ENCODE measurements at regions not wholly inside any gene's neighbourhood (a gene's known extent, or its start where the extent isn't known, plus 50 kb on each side); places are given as distances from the start of the nearest gene placed in this dataset.
"Not testable (repeated sequence)": the region's sequence is repeated elsewhere in the genome, so short reads cannot be mapped to it uniquely, and the experiment has no call there.

DNA sequence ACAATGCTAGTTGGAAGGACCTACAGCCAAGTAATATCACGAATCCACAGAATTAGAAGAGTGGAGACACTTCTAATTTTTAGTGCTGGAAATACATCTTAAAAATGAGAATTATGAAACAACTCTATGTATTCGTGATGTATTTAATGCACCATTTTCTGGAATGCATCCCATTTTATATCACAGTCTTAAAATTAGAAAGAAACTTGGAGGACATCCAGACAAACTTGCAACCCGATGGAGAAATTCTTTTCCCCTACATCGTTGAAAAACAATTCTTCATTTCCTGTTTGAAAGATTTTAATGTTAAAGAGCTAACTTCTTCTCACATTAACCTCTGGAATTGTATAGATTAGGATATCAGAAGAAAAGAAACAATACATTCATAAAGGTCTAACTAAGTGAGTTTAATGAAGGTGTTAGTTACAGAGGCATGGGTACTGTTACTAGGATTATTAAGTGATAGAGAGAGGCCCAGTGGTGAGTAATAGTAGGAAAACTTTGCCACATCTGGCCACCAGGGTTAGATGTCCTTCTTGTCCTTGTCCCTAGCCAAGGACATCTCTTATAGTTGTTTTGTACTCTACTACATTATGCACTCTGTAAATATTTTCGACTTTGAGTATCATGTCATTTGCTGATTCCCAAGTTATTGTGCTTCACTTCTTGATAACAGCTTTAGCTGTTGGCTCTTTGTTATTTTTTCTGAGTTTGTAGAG, 502.4 kb upstream of the PTCHD4 start:
- DNase-seq: no peak

DNA sequence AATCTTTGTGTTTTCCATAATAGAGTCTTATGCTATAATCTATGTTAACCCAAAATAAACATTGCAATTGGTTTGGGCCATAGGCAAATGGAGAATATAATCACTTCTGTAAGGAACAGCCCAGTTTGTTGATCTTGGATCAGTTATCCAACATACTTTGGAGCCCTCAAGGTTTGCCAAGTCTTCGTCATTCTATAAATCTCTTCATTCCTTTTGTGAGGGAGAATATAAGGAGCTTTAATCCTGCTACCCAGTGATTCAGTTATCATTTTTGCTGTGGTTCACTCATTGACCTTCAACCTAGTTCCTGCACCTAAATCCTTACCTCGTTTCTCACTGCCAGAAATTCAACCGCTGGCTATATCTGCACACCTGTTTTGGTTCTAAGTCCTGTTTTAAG, 500.3 kb upstream of the PTCHD4 start:
- DNase-seq: no peak

DNA sequence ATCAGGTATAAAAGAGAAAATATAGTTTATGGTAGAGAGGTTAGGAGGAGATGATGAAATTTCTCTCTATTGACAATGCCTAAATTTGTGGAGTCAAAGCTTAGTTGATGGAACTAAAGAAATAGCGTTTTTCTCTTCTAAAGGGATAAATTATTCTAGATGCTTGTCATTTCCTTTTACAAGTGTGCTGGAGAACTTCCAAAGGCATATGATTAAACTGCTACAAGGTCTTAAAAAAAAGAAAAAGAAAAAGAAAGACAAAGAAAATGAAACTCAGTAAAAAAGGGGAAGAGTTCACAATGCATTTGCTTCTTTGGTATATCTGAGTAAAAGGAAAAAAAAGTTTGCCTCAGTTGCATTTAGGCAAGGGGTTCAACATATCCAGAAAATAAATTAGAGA, 499.8 kb upstream of the PTCHD4 start:
- no peak for DNase-seq

DNA sequence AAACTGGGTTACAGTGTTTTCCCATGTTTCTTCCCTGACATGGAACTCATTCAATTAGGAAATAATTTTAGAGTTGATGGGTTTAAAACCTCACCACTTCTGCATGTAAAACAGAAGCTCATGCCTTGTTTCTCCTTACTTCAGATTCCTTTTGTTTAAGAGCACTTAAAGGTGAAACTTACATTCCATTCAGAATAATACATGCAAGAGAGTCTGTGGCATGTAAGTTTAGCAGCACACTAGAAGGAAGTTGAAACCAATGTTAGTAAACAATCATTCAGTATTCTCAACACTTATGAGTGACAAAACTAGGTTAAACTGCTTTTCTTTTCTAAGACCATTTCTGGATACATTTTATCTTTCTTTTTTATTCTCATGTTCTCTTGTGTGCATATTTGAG, 495.6 kb upstream of the PTCHD4 start:
- DNase-seq: no peak

DNA sequence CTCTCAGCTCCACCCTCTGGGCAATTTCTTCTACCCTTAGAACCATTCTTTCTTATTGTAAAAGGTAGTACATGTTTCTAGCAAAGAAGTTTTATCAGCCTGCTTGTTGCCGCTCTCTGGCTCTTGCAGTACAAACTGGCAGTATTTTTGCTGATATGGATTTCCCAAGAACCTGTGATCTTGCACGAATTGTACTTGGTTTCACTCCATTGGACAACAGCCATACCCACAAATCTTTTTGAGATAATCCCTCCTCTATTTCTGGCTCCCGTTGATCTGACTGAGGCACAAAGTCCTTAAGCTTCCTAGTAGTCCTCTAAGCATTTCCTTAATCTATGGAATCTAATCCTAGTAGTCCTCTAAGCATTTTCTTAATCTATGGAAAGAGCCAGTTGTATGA, 487.0 kb upstream of the PTCHD4 start:
- no peak for DNase-seq

DNA sequence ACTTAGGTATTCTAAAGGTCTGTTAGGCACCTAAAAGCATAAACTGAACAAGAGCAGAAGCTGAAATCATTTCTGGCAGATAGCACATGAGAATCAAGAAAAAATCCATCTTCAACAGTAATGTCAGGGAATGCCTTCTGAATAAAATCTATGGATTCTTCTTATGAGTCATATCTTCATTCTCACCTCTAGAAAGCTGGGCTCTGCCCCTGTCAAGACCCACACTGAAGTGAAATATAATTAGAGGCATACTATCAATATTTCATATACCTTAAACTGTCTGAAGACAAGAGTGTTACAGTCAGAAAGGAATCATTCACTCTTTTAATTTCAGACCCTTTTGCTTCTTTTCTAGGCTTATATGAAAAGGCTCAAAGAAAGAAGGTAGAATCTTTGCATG, 485.8 kb upstream of the PTCHD4 start:
- no peak for DNase-seq

DNA sequence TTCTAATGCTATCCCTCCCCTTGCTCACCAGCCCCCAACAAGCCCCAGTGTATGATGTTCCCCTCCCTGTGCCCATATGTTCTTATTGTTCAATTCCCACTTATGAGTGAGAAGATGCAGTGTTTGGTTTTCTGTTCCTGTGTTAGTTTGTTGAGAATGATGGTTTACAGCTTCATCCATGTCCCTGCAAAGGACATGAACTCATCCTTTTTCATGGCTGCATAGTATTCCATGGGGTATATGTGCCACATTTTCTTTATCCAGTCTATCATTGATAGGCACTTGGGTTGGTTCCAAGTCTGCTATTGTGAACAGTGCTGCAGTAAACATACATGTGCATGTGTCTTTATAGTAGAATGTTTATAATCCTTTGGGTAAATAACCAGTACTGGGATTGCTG, 480.2 kb upstream of the PTCHD4 start:
- not testable (repeated sequence) for DNase-seq

DNA sequence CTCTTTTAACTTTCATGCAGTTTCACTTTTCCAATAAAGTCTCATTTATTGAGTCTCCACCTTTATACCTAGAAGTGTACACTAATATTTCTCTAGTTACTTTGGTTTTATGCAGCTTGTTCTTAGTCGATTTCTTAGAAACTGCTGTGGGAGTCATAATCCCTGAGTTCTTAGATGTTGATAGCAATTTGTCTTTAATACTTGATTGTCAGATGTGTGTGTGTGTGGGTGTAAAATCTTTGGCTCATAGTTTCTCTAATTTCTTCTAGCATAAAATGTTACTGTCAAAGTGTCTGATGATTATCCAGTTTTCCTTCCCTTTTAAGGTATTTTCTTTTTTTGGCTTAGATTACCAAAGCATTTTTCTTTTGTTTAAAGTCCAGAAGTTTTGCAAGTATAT, 473.8 kb upstream of the PTCHD4 start:
- no peak for DNase-seq

DNA sequence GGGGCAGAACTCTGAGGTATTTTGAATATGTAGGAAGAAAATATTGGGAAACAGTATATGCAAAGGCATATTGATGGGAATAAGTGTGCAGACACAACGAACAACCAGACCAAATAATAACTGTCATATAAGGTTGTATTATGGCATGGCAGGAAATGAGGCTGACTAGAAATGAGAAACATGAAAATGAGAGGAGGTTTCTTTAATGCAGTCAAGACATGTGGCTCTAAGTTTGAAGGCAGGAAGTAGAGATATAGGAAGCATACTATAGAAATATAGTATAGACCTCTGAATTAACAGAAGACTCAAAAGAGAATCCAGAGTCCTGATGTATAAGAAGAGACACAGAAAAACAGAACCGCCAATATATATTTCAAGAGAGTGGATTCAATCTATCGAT, 459.7 kb upstream of the PTCHD4 start:
- DNase-seq: no peak

DNA sequence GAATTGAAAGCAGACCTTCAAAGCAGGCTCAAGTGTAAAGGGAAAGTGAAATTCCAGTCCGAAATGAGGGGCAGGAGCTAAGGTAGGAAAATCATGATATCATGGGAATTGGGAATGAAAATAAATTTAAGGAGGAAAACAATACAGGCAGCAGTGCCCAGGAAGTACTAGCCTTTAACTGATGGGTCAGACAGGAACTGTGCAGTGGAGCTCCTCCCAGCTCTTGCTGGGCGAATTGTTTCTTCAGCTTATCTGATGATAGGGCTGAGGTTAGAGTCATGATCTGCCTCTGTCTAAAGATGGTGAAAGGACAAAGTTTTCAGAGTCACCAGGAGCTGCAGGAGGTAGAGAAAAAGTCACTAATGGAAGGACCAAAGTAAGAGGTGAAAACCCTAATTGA, 457.9 kb upstream of the PTCHD4 start:
- no peak for DNase-seq

DNA sequence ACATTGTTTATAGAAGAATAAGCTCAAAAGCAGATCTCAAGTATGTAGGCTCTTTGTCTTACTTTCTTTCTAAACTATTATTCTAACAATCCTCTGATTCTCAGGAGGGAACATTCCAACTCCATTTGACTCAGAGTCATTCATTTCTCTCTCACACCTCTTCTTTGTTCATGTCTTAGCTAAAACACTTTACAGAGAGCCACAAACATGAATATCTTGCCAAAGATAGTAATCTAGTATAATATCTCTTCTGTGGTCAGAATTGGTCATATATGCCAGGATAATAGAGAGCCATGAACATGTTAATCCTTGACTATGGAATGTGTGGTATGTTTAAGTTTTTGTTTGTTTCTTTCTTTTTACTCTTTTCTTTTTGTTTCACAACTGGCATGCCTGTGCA, 456.0 kb upstream of the PTCHD4 start:
- DNase-seq: no peak

DNA sequence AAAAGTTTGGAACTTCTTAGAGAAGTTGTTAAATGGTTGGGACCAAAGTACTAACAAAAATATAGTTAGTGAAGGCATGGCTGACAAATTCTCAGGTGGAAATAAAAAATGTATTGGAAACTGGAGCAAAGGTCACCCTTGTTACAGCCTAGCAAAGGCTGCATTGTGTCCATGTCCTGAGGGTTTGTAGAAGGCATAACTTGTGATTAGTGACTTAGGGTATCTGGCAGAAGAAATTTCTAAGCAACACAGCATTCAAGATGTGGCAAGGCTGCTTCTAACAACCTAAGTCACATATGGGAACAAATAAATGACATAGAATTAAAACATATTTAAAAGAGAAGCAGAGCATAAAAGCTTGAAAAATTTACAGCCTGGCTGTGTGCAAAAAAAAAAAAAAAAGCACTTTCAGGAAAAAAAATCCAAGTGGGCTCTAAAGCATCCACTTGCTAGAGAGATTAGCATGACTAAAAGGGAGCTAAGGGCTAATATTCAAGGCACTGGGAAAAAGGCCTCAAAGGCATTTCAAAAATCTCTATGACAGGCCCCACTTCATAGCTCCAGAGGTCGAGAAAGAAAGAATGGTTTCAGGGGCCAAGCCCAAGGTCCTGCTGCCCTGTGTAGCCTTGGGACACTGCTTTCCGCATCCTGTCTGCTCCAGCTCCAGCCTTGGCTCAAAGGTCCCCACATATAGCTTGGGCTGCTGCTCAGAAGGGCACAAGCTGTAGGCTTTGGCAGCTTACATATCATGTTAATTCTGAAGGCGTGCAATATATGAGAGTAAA, 453.2 kb upstream of the PTCHD4 start:
- DNase-seq: no peak

DNA sequence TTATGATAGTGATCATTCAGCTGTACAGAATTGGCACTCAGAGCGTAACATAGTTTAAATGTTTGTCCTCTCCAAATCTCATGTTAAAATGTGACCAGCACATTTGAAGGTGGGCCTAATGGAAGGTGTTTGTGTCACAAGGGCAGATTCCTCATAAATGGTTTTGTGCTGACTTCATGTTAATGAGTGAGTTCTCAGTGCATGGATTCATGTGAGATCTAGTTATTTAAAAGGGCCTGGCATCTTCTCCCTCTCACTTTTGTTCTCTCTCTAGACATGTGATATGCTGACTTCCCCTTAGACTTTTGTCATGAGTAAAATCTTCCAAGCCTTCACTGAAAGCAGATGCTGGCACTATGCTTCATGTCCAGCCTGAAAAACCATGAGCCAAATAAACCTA, 452.4 kb upstream of the PTCHD4 start:
- no peak for DNase-seq

DNA sequence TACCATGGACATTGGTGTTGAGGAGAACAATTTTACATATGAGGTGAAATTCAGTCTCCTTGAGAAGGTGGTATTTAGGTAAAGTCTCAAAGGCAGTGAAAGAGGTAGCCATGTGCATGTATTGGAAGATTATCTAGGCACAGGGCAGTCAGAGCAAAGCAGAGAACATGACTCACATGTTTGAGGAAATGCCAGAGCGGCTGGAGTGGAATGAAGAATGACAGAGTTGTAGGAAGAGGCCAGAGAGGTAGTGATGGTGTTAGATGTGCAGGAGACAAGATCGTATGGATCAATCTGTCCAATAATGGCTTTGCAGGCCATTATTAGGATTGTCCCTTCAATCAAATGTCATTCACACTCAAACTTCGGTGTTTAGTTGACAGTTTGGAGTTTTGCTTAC, 449.4 kb upstream of the PTCHD4 start:
- no peak for DNase-seq

DNA sequence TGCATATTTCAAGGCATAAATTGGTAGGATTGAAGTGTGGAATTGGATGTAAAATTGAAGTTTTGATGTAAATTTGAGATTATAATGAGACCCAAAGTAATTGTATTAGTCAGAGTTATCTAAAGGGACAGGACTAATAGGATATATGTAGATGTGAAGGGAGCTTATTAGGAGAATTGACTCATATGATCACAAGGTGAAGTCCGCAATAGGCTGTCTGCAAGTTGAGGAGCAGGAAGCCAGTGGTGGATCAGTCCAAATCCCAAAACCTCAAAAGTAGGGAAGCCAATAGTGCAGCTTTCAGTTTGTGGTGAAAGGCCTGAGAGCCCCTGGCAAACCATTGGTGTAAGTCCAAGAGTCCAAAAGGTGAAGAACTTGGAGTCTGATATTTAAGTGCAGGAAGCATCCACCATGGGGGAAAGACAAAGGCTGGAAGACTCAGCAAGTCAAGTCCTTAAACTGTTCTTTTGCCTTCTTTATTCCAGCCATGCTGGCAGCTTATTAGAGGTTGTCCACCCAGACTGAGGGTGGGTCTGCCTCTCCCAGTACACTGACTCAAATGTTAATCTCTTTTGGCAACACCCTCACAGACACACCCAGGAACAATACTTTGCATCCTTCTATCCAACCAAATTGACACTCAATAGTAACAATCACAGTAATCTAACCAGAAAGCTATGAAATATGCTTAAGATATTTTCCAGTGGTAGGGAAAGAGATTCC, 442.6 kb upstream of the PTCHD4 start:
- DNase-seq: no peak

DNA sequence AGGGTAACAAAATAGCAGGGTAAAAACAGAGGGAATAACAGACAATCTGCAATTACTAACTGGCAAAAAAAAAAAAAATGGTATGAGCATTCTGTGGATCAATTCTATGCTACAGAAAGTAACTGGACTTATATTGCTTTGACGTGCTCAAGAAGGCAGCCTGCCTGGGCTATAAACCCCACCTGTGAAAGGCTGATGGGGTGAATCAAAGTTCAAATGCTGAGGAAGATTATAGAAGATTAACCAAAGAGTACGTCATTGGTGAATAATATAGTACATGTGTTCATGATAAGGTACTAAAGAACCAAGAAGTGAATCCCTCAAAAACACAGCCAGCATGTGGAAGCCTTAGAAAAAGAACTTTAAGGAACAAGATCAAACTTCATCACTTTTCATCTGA, 441.9 kb upstream of the PTCHD4 start:
- DNase-seq: no peak

DNA sequence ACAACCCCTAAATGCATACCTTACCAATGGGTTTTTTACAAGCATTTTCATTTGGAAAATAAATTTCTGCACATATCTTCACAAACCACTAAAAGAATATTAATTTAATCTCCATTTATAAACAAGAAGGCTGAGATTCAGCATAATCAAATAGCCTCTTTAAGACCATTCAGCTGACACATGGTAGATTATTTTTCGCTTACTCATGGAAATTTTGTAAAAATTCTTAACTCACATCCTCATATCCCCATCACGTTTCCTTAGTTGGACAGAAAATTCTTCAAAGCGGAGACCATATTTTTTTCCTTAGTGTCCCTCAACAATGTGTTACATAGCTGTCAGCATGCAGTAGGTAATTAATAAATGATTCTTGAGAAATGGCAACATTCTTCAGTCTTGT, 439.6 kb upstream of the PTCHD4 start:
- DNase-seq: no peak

DNA sequence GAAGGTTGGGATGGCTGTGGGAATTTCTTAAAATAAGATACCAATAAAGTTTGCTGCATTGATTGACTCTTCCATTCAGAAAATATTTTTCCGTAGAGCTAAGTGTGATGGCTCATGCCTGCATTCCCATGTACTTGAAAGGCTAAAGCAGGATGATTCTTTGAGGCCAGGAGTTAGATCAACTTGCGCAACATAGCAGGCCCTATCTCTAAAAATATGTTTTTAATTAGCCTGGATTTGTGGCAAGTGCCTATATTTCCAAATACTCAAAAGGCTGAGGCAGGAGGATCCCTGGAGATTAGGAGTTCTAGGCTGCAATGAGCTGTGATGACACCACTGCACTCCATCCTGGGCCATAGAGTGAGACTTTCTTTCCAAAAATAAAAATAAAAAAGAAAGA, 431.2 kb upstream of the PTCHD4 start:
- no peak for DNase-seq

DNA sequence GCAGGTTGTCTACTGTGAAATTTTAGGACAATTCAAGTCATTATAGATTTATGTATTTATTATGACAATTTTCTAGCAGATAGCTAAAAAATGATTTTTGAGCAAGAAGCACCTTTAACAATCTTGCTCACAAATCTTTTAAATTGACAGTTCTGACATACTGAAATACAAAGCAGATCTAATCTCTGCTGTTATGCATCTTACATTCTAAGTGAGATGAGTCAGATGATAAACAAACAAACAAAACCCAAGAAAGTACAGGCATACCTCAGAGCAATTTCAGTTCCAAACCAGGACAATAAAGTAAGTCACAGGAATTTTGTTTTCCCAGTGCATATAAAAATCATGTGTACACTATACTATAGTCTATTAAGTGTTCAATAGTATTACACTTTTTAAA, 430.7 kb upstream of the PTCHD4 start:
- no peak for DNase-seq

DNA sequence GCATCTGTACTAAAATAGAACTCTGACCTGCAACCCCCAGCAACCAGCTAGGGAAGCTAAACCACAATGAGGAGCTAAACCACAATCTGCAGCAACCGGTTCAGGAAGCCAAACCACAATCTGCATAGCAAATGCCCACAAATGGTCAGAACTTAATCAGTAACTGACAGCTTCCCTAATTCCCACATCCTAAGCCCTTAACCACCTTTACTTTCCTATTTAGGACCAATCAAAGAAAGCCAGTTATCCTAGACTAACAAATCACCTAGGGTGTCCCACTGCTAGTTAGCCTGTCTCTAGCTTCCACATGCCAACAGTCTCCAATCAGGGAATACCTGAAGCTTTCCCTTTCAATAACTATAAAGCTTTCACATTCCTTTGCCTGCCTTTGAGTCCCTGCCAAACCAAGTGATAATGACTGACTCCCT, 424.6 kb upstream of the PTCHD4 start:
- no peak for DNase-seq

DNA sequence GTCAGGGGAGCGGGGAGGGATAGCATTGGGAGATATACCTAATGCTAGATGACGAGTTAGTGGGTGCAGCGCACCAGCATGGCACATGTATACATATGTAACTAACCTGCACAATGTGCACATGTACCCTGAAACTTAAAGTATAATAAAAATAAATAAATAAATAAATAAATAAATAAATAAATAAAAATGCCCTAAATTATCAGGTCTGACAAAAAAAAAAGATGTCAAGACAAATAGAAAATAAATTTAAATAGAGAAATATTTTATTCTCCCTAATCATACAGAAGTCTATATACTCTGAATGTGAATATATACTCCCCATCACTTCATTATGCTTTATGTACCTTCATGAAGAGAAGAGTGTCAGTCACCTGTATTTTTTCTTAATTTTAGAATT, 420.0 kb upstream of the PTCHD4 start:
- DNase-seq: not testable (repeated sequence)

DNA sequence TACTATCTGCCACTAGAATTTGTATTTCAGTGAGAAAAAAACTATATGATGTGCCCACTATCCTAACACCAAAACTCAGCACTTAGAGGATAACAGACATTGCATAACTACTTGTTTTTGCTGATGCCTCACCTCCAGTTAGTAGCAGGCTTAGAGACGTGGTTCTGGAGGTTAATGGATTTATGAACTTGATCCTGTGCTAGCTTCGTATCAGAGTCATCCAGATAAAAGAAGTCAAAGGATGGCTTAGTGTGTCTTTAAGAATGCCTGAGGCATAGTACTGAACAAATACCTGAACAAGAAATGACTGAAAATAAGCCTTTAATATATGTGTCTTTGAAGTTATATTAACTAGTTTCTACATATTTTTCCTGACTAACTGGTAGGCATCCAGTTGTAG, 414.9 kb upstream of the PTCHD4 start:
- DNase-seq: no peak

DNA sequence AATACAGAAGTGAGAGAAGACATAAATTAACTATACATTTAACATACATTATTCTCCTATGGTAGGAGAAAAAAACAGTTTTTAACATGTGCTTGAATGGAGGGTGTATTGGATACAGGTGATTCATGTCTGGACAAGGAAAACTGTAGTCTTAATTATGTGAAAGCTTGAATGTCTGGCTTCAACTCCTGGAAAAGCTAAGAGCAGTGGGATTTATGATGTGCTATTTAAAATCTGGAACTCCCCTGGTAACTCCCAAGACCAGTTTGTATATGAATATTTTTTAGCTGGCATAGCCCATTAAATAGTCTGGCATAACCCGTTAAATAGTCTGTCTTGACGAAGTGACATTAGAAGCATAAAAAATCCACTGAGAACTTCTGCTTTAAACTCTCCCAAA, 410.0 kb upstream of the PTCHD4 start:
- no peak for DNase-seq

Measured in left kidney (tissue), 1 donor.